ENCODE measurements at regions not wholly inside any gene's neighbourhood (a gene's known extent, or its start where the extent isn't known, plus 50 kb on each side); places are given as distances from the start of the nearest gene placed in this dataset.

GRCh38 chr10:14438576-14438975 lies 107.9 kb upstream of the FRMD4A start:
- TF ChIP-seq CTCF (conservative IDR thresholded peaks at IDR 0.05; ENCODE audit: low read length) (no peak), EZH2phosphoT487 (IDR thresholded peaks at IDR 0.05; ENCODE audit: borderline replicate concordance, low read depth, low read length) (no peak)

Data from OCI-LY7 (cell line).